Gastrocnemius medialis (tissue), 4 donors: ENCODE measurements at regions not wholly inside any gene's neighbourhood (a gene's known extent, or its start where the extent isn't known, plus 50 kb on each side); places are given as distances from the start of the nearest gene placed in this dataset.

Source experiments
- POLR2A ChIP-seq, 2 donors: fragments of 450-650 bp; IDR thresholded peaks; one replicate each; pipeline ENCODE4 v1.6.1; 2017; ENCODE audit warnings: antibody characterized with exemption in 2 of 2, mild to moderate bottlenecking in 2 of 2, moderate library complexity in 2 of 2
- TF ChIP-seq, protein P1 (sequence below), 5 experiments: fragments of 450-650 bp in 3 of 5; fragments of 200-600 bp in 2 of 5; sonication (generic) in 2 of 5; IDR thresholded peaks in 4 of 5; conservative IDR thresholded peaks in 1 of 5; 1 replicate in 4 of 5; 2 replicates in 1 of 5; pipeline ENCODE4 v1.5.1; 2016 to 2019; ENCODE audit warnings: antibody characterized with exemption in 5 of 5, mild to moderate bottlenecking in 3 of 5, moderate library complexity in 3 of 5

DNA sequence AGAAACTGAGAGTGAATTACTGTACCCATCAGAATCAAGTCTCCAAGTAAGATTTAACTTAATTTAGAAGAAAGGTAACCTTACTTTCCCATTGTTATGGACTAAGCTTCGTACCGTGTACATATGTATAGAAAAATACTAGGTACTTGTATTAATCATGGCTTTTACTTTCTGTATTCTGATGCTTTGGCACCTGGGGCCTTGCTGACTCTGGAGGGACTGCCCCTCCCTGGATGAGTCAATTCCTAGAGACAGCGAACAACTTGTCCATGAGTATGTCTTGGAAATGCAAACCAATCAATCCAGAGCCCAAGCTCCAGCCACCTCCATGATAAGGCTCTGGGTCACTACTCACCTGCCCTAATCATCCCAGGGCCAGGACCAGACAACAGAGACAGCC is 50.0 kb upstream of the DGKG start:
- TF ChIP-seq, protein P1, sequence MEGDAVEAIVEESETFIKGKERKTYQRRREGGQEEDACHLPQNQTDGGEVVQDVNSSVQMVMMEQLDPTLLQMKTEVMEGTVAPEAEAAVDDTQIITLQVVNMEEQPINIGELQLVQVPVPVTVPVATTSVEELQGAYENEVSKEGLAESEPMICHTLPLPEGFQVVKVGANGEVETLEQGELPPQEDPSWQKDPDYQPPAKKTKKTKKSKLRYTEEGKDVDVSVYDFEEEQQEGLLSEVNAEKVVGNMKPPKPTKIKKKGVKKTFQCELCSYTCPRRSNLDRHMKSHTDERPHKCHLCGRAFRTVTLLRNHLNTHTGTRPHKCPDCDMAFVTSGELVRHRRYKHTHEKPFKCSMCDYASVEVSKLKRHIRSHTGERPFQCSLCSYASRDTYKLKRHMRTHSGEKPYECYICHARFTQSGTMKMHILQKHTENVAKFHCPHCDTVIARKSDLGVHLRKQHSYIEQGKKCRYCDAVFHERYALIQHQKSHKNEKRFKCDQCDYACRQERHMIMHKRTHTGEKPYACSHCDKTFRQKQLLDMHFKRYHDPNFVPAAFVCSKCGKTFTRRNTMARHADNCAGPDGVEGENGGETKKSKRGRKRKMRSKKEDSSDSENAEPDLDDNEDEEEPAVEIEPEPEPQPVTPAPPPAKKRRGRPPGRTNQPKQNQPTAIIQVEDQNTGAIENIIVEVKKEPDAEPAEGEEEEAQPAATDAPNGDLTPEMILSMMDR (IDR thresholded peaks at IDR 0.05 in 4 of 5, conservative IDR thresholded peaks at IDR 0.05 in 1 of 5), result no peak
- TF ChIP-seq POLR2A (IDR thresholded peaks at IDR 0.05), result no peak
